Mesenchymal stem cell (in vitro differentiated cells and primary cell): ENCODE measurements at regions not wholly inside any gene's neighbourhood (a gene's known extent, or its start where the extent isn't known, plus 50 kb on each side); places are given as distances from the start of the nearest gene placed in this dataset.

ENCODE experiments used
- DNase-seq: peaks from one replicate; pipeline ENCODE4 v3.0.0-alpha.2; 2013
- H2AFZ ChIP-seq: one replicate; pipeline ENCODE4 v1.6.1; 2013; ENCODE audit warnings: low read depth, mild to moderate bottlenecking, control low read depth, inconsistent platforms, low read length, moderate library complexity
- H2AK5ac ChIP-seq: 2 replicates; pipeline ENCODE4 v1.6.1; 2013; ENCODE audit warnings: low read length, moderate library complexity, mild to moderate bottlenecking, inconsistent platforms; ENCODE audit not compliant: severe bottlenecking
- H2BK120ac ChIP-seq: one replicate; pipeline ENCODE4 v1.6.1; 2013; ENCODE audit warnings: low read depth, mild to moderate bottlenecking, inconsistent platforms, low read length, moderate library complexity
- H2BK12ac ChIP-seq, 2 experiments: one replicate each; pipeline ENCODE4 v1.6.1; 2013; ENCODE audit warnings: inconsistent platforms in 2 of 2, low read length in 2 of 2, mild to moderate bottlenecking in 2 of 2, moderate library complexity in 2 of 2, control low read depth in 1 of 2
- H2BK15ac ChIP-seq: one replicate; pipeline ENCODE4 v1.6.1; 2013; ENCODE audit warnings: mild to moderate bottlenecking, low read depth, inconsistent platforms; ENCODE audit not compliant: poor library complexity, severe bottlenecking
- H2BK5ac ChIP-seq: 2 replicates; pipeline ENCODE4 v1.6.1; 2013; ENCODE audit warnings: low read depth, mild to moderate bottlenecking, low read length, control low read depth, inconsistent platforms; ENCODE audit not compliant: poor library complexity, severe bottlenecking
- H3K14ac ChIP-seq, 2 experiments: one replicate each; pipeline ENCODE4 v1.6.1; 2013; ENCODE audit warnings: inconsistent platforms in 2 of 2, low read length in 2 of 2, control low read depth in 1 of 2, mild to moderate bottlenecking in 1 of 2, moderate library complexity in 1 of 2
- H3K18ac ChIP-seq, 2 experiments: one replicate each; pipeline ENCODE4 v1.6.1; 2013; ENCODE audit warnings: inconsistent platforms in 2 of 2, low read length in 2 of 2, control low read depth in 1 of 2, low read depth in 1 of 2, mild to moderate bottlenecking in 1 of 2
- H3K23ac ChIP-seq, 2 experiments: one replicate each; pipeline ENCODE4 v1.6.1; 2013; ENCODE audit warnings: inconsistent platforms in 2 of 2, low read length in 2 of 2, mild to moderate bottlenecking in 2 of 2, moderate library complexity in 2 of 2, control low read depth in 1 of 2
- H3K27ac ChIP-seq: 2 replicates; pipeline ENCODE4 v1.5.1; 2013; ENCODE audit warnings: mild to moderate bottlenecking, moderate library complexity, low read length, control low read depth, inconsistent platforms; ENCODE audit not compliant: poor library complexity, severe bottlenecking
- H3K27me3 ChIP-seq, 2 experiments: 2 replicates each; pipeline versions ENCODE4 v1.6.1 to v1.7.0; 2013; ENCODE audit warnings: low read length in 2 of 2, mild to moderate bottlenecking in 2 of 2, moderate library complexity in 2 of 2, control low read depth in 1 of 2, inconsistent platforms in 1 of 2; ENCODE audit not compliant: control insufficient read depth in 1 of 2, insufficient read depth in 1 of 2
- H3K36me3 ChIP-seq, 2 experiments: 2 replicates each; pipeline versions ENCODE4 v1.6.1 to v1.7.0; 2013; ENCODE audit warnings: low read length in 2 of 2, control low read depth in 1 of 2, inconsistent platforms in 1 of 2, low read depth in 1 of 2, mild to moderate bottlenecking in 1 of 2; ENCODE audit not compliant: insufficient read depth in 2 of 2, control insufficient read depth in 1 of 2
- H3K4ac ChIP-seq, 2 experiments: one replicate each; pipeline ENCODE4 v1.6.1; 2013; ENCODE audit warnings: inconsistent platforms in 2 of 2, low read length in 2 of 2, mild to moderate bottlenecking in 2 of 2, moderate library complexity in 2 of 2, control low read depth in 1 of 2, low read depth in 1 of 2
- H3K4me1 ChIP-seq: 2 replicates; pipeline ENCODE4 v1.6.1; 2013; ENCODE audit warnings: low read depth, low read length, control low read depth; ENCODE audit not compliant: control insufficient read depth, insufficient read depth
- H3K4me2 ChIP-seq: 2 replicates; pipeline ENCODE4 v1.6.1; 2013; ENCODE audit warnings: low read length, mild to moderate bottlenecking, inconsistent platforms; ENCODE audit not compliant: poor library complexity, severe bottlenecking
- H3K4me3 ChIP-seq, 2 experiments: 2 replicates each; pipeline versions ENCODE4 v1.5.1 to v1.7.0; 2013; ENCODE audit warnings: low read length in 2 of 2, mild to moderate bottlenecking in 2 of 2, control low read depth in 1 of 2, low read depth in 1 of 2; ENCODE audit not compliant: insufficient read depth in 1 of 2
- H3K79me1 ChIP-seq: replicated peaks from 2 replicates; pipeline ENCODE4 v1.6.1; 2013; ENCODE audit warnings: mild to moderate bottlenecking, control low read depth, low read length, inconsistent platforms; ENCODE audit not compliant: poor library complexity, severe bottlenecking
- H3K9ac ChIP-seq: 2 replicates; pipeline ENCODE4 v1.7.0; 2013; ENCODE audit warnings: mild to moderate bottlenecking, low read length, moderate library complexity
- H3K9me3 ChIP-seq: 2 replicates; pipeline ENCODE4 v1.7.0; 2013; ENCODE audit warnings: mild to moderate bottlenecking, low read length; ENCODE audit not compliant: control insufficient read depth
- H4K8ac ChIP-seq: one replicate; pipeline ENCODE4 v1.6.1; 2013; ENCODE audit warnings: inconsistent platforms, mild to moderate bottlenecking, low read length, moderate library complexity
- H4K91ac ChIP-seq: one replicate; pipeline ENCODE4 v1.6.1; 2013; ENCODE audit warnings: mild to moderate bottlenecking, low read length, inconsistent platforms
- WGBS: methylation state at CpG from one replicate; pipeline ENCODE4 v1.1.7; 2013; ENCODE audit warnings: mixed read lengths; 5-methylcytosine and 5-hydroxymethylcytosine counted together

- H3K9me3 ChIP-seq, result no peaks in the 10 kb centered on the region
- no peak overlapping the region for H3K4me3 ChIP-seq
- no peak overlapping the region for H3K9ac ChIP-seq
- no peak overlapping the region for H4K8ac ChIP-seq
- no peak overlapping the region for H2BK12ac ChIP-seq
- H3K79me1 ChIP-seq, result no peaks in the 10 kb centered on the region
- DNase-seq, result no peak
- no peak overlapping the region for H2BK5ac ChIP-seq
- H2AFZ ChIP-seq, result no peak overlapping the region
- WGBS, result 56% methylated on average over 5 of the region's 6 CpGs
- H2AK5ac ChIP-seq, result no peak overlapping the region
- no peak overlapping the region for H2BK15ac ChIP-seq
- no peak overlapping the region for H2BK120ac ChIP-seq
- no peak overlapping the region for H3K14ac ChIP-seq
- H3K27ac ChIP-seq, result no peak overlapping the region
- H3K18ac ChIP-seq, result no peak overlapping the region
- no peak overlapping the region for H3K4me2 ChIP-seq
- H3K4me1 ChIP-seq, result no peaks in the 10 kb centered on the region
- H4K91ac ChIP-seq, result no peak overlapping the region
- H3K27me3 ChIP-seq, result peaks cover 0 to 5% of the 10 kb centered on the region in 2 experiments
- no peak overlapping the region for H3K23ac ChIP-seq
- H3K36me3 ChIP-seq, result no peaks in the 10 kb centered on the region
- H3K4ac ChIP-seq, result no peak overlapping the region
Observed at GRCh38 chr1:112177314-112177713, 187.8 kb upstream of the KCND3 start.

GRCh38 chr1:112188611-112189010, 199.1 kb upstream of the KCND3 start:
- H2BK12ac ChIP-seq, result no peak overlapping the region
- H3K36me3 ChIP-seq, result no peaks in the 10 kb centered on the region
- H3K4me3 ChIP-seq, result no peak overlapping the region
- no peak overlapping the region for H4K8ac ChIP-seq
- H2BK5ac ChIP-seq, result no peak overlapping the region
- H2BK15ac ChIP-seq, result no peak overlapping the region
- no peaks in the 10 kb centered on the region for H3K79me1 ChIP-seq
- no peak overlapping the region for H3K14ac ChIP-seq
- H3K23ac ChIP-seq, result no peak overlapping the region
- no peak overlapping the region for H3K4ac ChIP-seq
- no peak overlapping the region for H2BK120ac ChIP-seq
- H3K9me3 ChIP-seq, result no peaks in the 10 kb centered on the region
- no peak overlapping the region for H4K91ac ChIP-seq
- H3K27me3 ChIP-seq, result no peaks in the 10 kb centered on the region
- H3K4me2 ChIP-seq, result no peak overlapping the region
- no peak overlapping the region for H3K18ac ChIP-seq
- H3K9ac ChIP-seq, result no peak overlapping the region
- H2AK5ac ChIP-seq, result no peak overlapping the region
- H2AFZ ChIP-seq, result no peak overlapping the region
- H3K4me1 ChIP-seq, result no peaks in the 10 kb centered on the region
- DNase-seq, result no peak
- H3K27ac ChIP-seq, result no peak overlapping the region

- Histone ChIP-seq H3K79me1 (no peaks in the 10 kb centered on the region), H3K18ac (no peak overlapping the region), H2AK5ac (no peak overlapping the region), H3K9ac (no peak overlapping the region), H3K4me1 (no peaks in the 10 kb centered on the region), H2BK5ac (no peak overlapping the region), H3K4ac (no peak overlapping the region), H3K36me3 (no peaks in the 10 kb centered on the region), H3K14ac (no peak overlapping the region), H3K23ac (no peak overlapping the region), H3K27ac (no peak overlapping the region), H3K4me3 (no peak overlapping the region), H2BK15ac (no peak overlapping the region), H3K9me3 (no peaks in the 10 kb centered on the region), H4K91ac (no peak overlapping the region), H2BK120ac (no peak overlapping the region), H3K4me2 (no peak overlapping the region), H4K8ac (no peak overlapping the region), H2BK12ac (no peak overlapping the region), H3K27me3 (no peaks in the 10 kb centered on the region), H2AFZ (no peak overlapping the region)
- WGBS, result 54% methylated on average over 3 of the region's 4 CpGs
- DNase-seq, result no peak
Observed at GRCh38 chr1:112196008-112196588, 199.9 kb upstream of the CTTNBP2NL start.

DNA sequence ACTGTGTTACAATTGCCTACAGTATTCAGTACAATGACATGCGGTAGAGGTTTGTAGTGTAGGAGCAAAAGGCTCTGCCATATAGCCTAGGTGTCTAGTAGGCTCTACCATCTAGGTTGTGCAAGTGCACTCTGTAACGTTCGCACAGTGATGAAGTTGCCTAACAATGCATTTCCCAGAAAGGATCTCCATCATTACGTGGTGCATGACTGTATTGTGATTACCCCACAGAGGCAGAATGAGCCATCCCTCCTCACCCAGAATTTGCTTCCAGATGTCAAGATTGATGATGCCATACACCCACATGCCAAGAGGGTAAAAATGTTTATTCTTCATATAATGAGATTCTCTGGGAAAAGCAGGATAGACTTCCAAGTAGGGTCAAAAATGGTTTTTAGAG, 199.3 kb upstream of the CTTNBP2NL start:
- no peak for DNase-seq
- no peak overlapping the region for H3K18ac ChIP-seq
- no peak overlapping the region for H3K4me3 ChIP-seq
- H2AK5ac ChIP-seq, result no peak overlapping the region
- 89% methylated on average over 4 of the region's 4 CpGs for WGBS
- no peaks in the 10 kb centered on the region for H3K36me3 ChIP-seq
- H3K14ac ChIP-seq, result no peak overlapping the region
- H3K4ac ChIP-seq, result no peak overlapping the region
- H2BK15ac ChIP-seq, result no peak overlapping the region
- H2BK120ac ChIP-seq, result no peak overlapping the region
- no peak overlapping the region for H2AFZ ChIP-seq
- no peak overlapping the region for H4K8ac ChIP-seq
- H2BK5ac ChIP-seq, result no peak overlapping the region
- H3K23ac ChIP-seq, result no peak overlapping the region
- no peak overlapping the region for H3K9ac ChIP-seq
- no peaks in the 10 kb centered on the region for H3K9me3 ChIP-seq
- no peak overlapping the region for H3K27ac ChIP-seq
- H3K4me1 ChIP-seq, result no peaks in the 10 kb centered on the region
- H2BK12ac ChIP-seq, result no peak overlapping the region
- H3K4me2 ChIP-seq, result no peak overlapping the region
- no peaks in the 10 kb centered on the region for H3K79me1 ChIP-seq
- H3K27me3 ChIP-seq, result no peaks in the 10 kb centered on the region
- no peak overlapping the region for H4K91ac ChIP-seq
